Midbrain (tissue), 1 donor: ENCODE measurements at regions not wholly inside any gene's neighbourhood (a gene's known extent, or its start where the extent isn't known, plus 50 kb on each side); places are given as distances from the start of the nearest gene placed in this dataset.

Source experiments
- DNase-seq: peaks from one replicate; lab custom pipeline; 2025; lab: John Stamatoyannopoulos, UW

GRCh38 chr16:86198206-86199118, 299.5 kb downstream of the IRF8 start:
- DNase-seq, result no peak

- DNase-seq, result no peak
Observed at GRCh38 chr16:86199182-86199581, 300.2 kb downstream of the IRF8 start.

GRCh38 chr16:86199871-86200695, 301.1 kb downstream of the IRF8 start:
- no peak for DNase-seq

GRCh38 chr16:86200722-86201121, 301.8 kb downstream of the IRF8 start:
- no peak for DNase-seq

- no peak for DNase-seq
Observed at GRCh38 chr16:86201746-86202145, 302.8 kb downstream of the IRF8 start.

- DNase-seq, result no peak
Observed at GRCh38 chr16:86202267-86202666, 303.3 kb downstream of the IRF8 start.

GRCh38 chr16:86202760-86203426, 303.9 kb downstream of the IRF8 start:
- no peak for DNase-seq

GRCh38 chr16:86203557-86204275, 304.8 kb downstream of the IRF8 start:
- DNase-seq, result no peak

- DNase-seq, result no peak
Observed at GRCh38 chr16:86205521-86206245, 304.6 kb upstream of the FOXF1 start.

- no peak for DNase-seq
Observed at GRCh38 chr16:86207350-86207749, 303.0 kb upstream of the FOXF1 start.

- no peak for DNase-seq
Observed at GRCh38 chr16:86209202-86209601, 301.1 kb upstream of the FOXF1 start.

- DNase-seq, result no peak
Observed at GRCh38 chr16:86210403-86211193, 299.7 kb upstream of the FOXF1 start.

- DNase-seq, result no peak
Observed at GRCh38 chr16:86211265-86211664, 299.1 kb upstream of the FOXF1 start.

GRCh38 chr16:86211800-86212199, 298.5 kb upstream of the FOXF1 start:
- DNase-seq, result no peak

- DNase-seq, result no peak
Observed at GRCh38 chr16:86212706-86213436, 297.5 kb upstream of the FOXF1 start.

- DNase-seq, result no peak
Observed at GRCh38 chr16:86213437-86214205, 296.7 kb upstream of the FOXF1 start.

- DNase-seq, result peak; percentile 4
Observed at GRCh38 chr16:86214326-86215232, 295.7 kb upstream of the FOXF1 start.
